Osteocyte (in vitro differentiated cells): ENCODE measurements at regions not wholly inside any gene's neighbourhood (a gene's known extent, or its start where the extent isn't known, plus 50 kb on each side); places are given as distances from the start of the nearest gene placed in this dataset.

Source experiments
- DNase-seq: peaks from one replicate; pipeline ENCODE4 v3.0.0; 2021; ENCODE audit warnings: mixed read lengths; ENCODE audit not compliant: unreplicated experiment; ENCODE audit errors: extremely low spot score
- H3K27ac Mint-ChIP-seq: one replicate; pipeline ENCODE4 v1.8.0; 2021; ENCODE audit warnings: mild to moderate bottlenecking, mixed read lengths; ENCODE audit not compliant: unreplicated experiment
- H3K27me3 Mint-ChIP-seq: one replicate; pipeline ENCODE4 v1.8.0; 2021; ENCODE audit warnings: mixed read lengths; ENCODE audit not compliant: unreplicated experiment
- H3K36me3 Mint-ChIP-seq: one replicate; pipeline ENCODE4 v1.8.0; 2021; ENCODE audit warnings: mixed read lengths; ENCODE audit not compliant: unreplicated experiment
- H3K4me1 Mint-ChIP-seq: one replicate; pipeline ENCODE4 v1.8.0; 2021; ENCODE audit warnings: mixed read lengths; ENCODE audit not compliant: unreplicated experiment
- H3K4me3 Mint-ChIP-seq: one replicate; pipeline ENCODE4 v1.8.0; 2021; ENCODE audit warnings: mild to moderate bottlenecking, moderate library complexity, mixed read lengths; ENCODE audit not compliant: unreplicated experiment
- H3K9me3 Mint-ChIP-seq: one replicate; pipeline ENCODE4 v1.8.0; 2021; ENCODE audit warnings: mixed read lengths; ENCODE audit not compliant: unreplicated experiment
- CTCF ChIP-seq: fragments of 200-600 bp; sonication (generic); IDR thresholded peaks from 2 replicates; pipeline ENCODE4 v1.5.0; 2021; ENCODE audit warnings: antibody characterized with exemption, mild to moderate bottlenecking, moderate library complexity

GRCh38 chr22:22746061-22746962, 101.9 kb downstream of the GGTLC2 start:
- TF ChIP-seq CTCF: no peak
- Mint-ChIP-seq H3K27me3 (peaks cover 24% of the 10 kb centered on the region), H3K4me1 (no peaks in the 10 kb centered on the region), H3K36me3 (no peaks in the 10 kb centered on the region), H3K27ac (no peak overlapping the region), H3K4me3 (no peak overlapping the region), H3K9me3 (no peaks in the 10 kb centered on the region)
- peak; percentile 81 for DNase-seq

- DNase-seq: peak; percentile 56
- no peak for TF ChIP-seq CTCF
- no peaks in the 10 kb centered on the region for H3K9me3 Mint-ChIP-seq
- H3K4me3 Mint-ChIP-seq: no peak overlapping the region
- no peaks in the 10 kb centered on the region for H3K36me3 Mint-ChIP-seq
- no peak overlapping the region for H3K27ac Mint-ChIP-seq
- H3K27me3 Mint-ChIP-seq: peaks cover 20% of the 10 kb centered on the region
- H3K4me1 Mint-ChIP-seq: no peaks in the 10 kb centered on the region
These were observed 102.8 kb downstream of the GGTLC2 start for GRCh38 chr22:22746963-22747933.

- H3K27ac Mint-ChIP-seq: no peak overlapping the region
- H3K36me3 Mint-ChIP-seq: no peaks in the 10 kb centered on the region
- H3K9me3 Mint-ChIP-seq: no peaks in the 10 kb centered on the region
- peaks cover 13% of the 10 kb centered on the region for H3K27me3 Mint-ChIP-seq
- peak; percentile 74 for DNase-seq
- no peaks in the 10 kb centered on the region for H3K4me1 Mint-ChIP-seq
- peak; percentile 69 for TF ChIP-seq CTCF
- no peak overlapping the region for H3K4me3 Mint-ChIP-seq
These were observed 103.9 kb downstream of the GGTLC2 start for GRCh38 chr22:22748297-22748743.

GRCh38 chr22:22748756-22749155, 104.3 kb downstream of the GGTLC2 start:
- Mint-ChIP-seq H3K27ac (no peak overlapping the region), H3K9me3 (no peaks in the 10 kb centered on the region), H3K36me3 (no peaks in the 10 kb centered on the region), H3K4me1 (no peaks in the 10 kb centered on the region), H3K27me3 (peaks cover 11% of the 10 kb centered on the region), H3K4me3 (no peak overlapping the region)
- no peak for TF ChIP-seq CTCF
- peak; percentile 48 for DNase-seq
